ENCODE measurements at regions not wholly inside any gene's neighbourhood (a gene's known extent, or its start where the extent isn't known, plus 50 kb on each side); places are given as distances from the start of the nearest gene placed in this dataset.
"Not testable (repeated sequence)": the region's sequence is repeated elsewhere in the genome, so short reads cannot be mapped to it uniquely, and the experiment has no call there.

DNA sequence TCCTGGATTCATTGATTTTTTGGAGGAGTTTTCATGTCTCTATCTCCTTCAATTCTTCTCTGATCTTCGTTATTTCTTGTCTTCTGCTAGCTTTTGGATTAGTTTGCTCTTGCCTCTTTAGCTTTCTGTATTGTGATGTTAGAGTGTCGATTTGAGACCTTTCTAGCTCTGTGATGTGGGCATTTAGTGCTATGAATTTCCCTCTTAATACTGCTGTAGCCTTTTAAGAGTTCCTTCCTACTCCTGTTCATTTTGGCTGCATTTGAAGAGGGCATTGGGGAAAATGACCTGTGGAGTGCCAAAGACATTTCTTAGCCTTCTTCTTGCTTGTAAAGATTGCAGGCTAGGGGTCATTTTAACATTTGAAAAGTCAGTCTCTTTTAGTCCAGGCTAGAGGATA, 463.8 kb upstream of the GCFC2 start:
- no peaks in the 10 kb centered on the region for H3K79me2 ChIP-seq (ENCODE audit: insufficient read depth, low read length)
- no peak overlapping the region for H3K9ac ChIP-seq (ENCODE audit: low read length)
- no peak overlapping the region for H3K4me3 ChIP-seq (ENCODE audit: insufficient read depth, low read length, poor library complexity, severe bottlenecking)
- no peak overlapping the region for H3K4me2 ChIP-seq (ENCODE audit: low read depth, low read length, poor library complexity, severe bottlenecking)
- H3K9me2 ChIP-seq (replicated peaks; ENCODE audit: insufficient read depth, low read length), result no peaks in the 10 kb centered on the region
- H2AFZ ChIP-seq (ENCODE audit: low read depth, low read length, severe bottlenecking), result no peak overlapping the region
- H3K27me3 ChIP-seq (ENCODE audit: low read length), result no peaks in the 10 kb centered on the region
- H3F3A ChIP-seq (ENCODE audit: insufficient read depth), result no peaks in the 10 kb centered on the region
- no peaks in the 10 kb centered on the region for H3K9me3 ChIP-seq (ENCODE audit: insufficient read depth, low read length)
- H4K20me1 ChIP-seq (ENCODE audit: low read depth, low read length), result no peaks in the 10 kb centered on the region
- H3K27ac ChIP-seq (ENCODE audit: low read depth, low read length), result no peak overlapping the region
- no peak for TF ChIP-seq EZH2phosphoT487 (conservative IDR thresholded peaks at IDR 0.05; ENCODE audit: low read length)
- TF ChIP-seq, protein P1, sequence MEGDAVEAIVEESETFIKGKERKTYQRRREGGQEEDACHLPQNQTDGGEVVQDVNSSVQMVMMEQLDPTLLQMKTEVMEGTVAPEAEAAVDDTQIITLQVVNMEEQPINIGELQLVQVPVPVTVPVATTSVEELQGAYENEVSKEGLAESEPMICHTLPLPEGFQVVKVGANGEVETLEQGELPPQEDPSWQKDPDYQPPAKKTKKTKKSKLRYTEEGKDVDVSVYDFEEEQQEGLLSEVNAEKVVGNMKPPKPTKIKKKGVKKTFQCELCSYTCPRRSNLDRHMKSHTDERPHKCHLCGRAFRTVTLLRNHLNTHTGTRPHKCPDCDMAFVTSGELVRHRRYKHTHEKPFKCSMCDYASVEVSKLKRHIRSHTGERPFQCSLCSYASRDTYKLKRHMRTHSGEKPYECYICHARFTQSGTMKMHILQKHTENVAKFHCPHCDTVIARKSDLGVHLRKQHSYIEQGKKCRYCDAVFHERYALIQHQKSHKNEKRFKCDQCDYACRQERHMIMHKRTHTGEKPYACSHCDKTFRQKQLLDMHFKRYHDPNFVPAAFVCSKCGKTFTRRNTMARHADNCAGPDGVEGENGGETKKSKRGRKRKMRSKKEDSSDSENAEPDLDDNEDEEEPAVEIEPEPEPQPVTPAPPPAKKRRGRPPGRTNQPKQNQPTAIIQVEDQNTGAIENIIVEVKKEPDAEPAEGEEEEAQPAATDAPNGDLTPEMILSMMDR (IDR thresholded peaks at IDR 0.05; ENCODE audit: insufficient read depth, low read length, poor library complexity, severe bottlenecking), result no peak
- no peaks in the 10 kb centered on the region for H3K36me3 ChIP-seq (ENCODE audit: low read length)

DNA sequence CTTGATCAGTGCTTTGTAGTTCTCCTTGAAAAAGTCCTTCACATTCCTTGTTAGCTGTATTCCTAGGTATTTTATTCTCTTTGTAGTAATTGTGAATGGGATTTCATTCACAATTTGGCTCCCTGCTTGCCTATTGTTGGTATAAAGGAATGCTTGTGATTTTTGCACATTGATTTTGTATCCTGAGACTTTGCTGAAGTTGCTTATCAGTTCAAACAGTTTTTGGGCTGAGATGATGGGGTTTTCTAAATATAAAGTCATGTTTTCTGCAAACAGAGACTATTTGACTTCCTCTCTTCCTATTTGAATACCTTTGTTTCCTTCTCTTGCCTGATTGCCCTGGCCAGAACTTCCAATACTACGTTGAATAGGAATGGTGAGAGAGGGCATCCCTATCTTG, 462.5 kb upstream of the GCFC2 start:
- not testable (repeated sequence) for H4K20me1 ChIP-seq (ENCODE audit: low read depth, low read length); H2AFZ ChIP-seq (ENCODE audit: low read depth, low read length, severe bottlenecking); H3K79me2 ChIP-seq (ENCODE audit: insufficient read depth, low read length); H3K4me2 ChIP-seq (ENCODE audit: low read depth, low read length, poor library complexity, severe bottlenecking); H3K9me2 ChIP-seq (replicated peaks; ENCODE audit: insufficient read depth, low read length); H3K27ac ChIP-seq (ENCODE audit: low read depth, low read length); H3F3A ChIP-seq (ENCODE audit: insufficient read depth); H3K4me3 ChIP-seq (ENCODE audit: insufficient read depth, low read length, poor library complexity, severe bottlenecking); H3K9ac ChIP-seq (ENCODE audit: low read length); H3K36me3 ChIP-seq (ENCODE audit: low read length); H3K9me3 ChIP-seq (ENCODE audit: insufficient read depth, low read length); H3K27me3 ChIP-seq (ENCODE audit: low read length)

DNA sequence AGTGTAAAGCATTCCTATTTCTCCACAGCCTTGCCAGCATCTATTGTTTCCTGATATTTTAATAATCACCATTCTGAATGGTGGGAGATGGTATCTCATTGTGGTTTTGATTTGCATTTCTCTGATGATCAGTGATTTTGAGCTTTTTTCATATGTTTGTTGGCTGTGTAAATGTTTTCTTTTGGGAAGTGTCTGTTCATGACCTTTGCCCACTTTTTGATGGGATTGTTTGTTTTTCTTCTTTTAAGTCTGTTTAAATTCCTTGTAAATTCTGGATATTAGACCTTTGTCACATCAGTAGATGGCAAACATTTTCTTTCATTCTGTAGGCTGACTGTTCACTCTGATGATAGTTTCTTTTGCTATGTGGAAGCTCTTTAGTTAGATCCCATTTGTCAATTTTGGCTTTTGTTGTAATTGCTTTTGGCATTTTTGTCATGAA, 461.5 kb upstream of the GCFC2 start:
- H3K9ac ChIP-seq (ENCODE audit: low read length); H4K20me1 ChIP-seq (ENCODE audit: low read depth, low read length); H3K4me3 ChIP-seq (ENCODE audit: insufficient read depth, low read length, poor library complexity, severe bottlenecking); H3F3A ChIP-seq (ENCODE audit: insufficient read depth); H3K27ac ChIP-seq (ENCODE audit: low read depth, low read length); H2AFZ ChIP-seq (ENCODE audit: low read depth, low read length, severe bottlenecking); H3K79me2 ChIP-seq (ENCODE audit: insufficient read depth, low read length); H3K9me2 ChIP-seq (replicated peaks; ENCODE audit: insufficient read depth, low read length); H3K27me3 ChIP-seq (ENCODE audit: low read length); H3K36me3 ChIP-seq (ENCODE audit: low read length); H3K9me3 ChIP-seq (ENCODE audit: insufficient read depth, low read length); H3K4me2 ChIP-seq (ENCODE audit: low read depth, low read length, poor library complexity, severe bottlenecking): not testable (repeated sequence)

DNA sequence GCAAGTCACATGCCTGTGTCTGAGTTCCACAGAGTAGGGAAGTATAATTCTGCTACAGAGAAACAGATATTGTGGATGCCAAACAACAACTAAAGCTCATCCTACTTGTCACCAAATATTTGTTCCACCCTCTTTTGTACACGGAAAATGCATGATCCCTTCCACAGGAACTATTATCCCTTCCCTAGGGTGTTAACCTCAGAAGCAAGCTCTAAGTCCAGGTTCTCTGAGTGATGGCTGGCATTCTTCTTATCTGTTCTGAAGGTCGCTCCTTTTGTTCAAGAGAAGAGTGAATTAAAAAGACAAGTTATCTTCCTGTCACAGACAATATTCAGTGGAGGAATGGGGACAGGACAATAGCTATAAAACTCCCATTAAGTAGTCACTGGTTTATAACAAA, 460.1 kb upstream of the GCFC2 start:
- H3K4me3 ChIP-seq (ENCODE audit: insufficient read depth, low read length, poor library complexity, severe bottlenecking), result no peak overlapping the region
- H4K20me1 ChIP-seq (ENCODE audit: low read depth, low read length), result no peaks in the 10 kb centered on the region
- H2AFZ ChIP-seq (ENCODE audit: low read depth, low read length, severe bottlenecking), result no peak overlapping the region
- no peaks in the 10 kb centered on the region for H3K36me3 ChIP-seq (ENCODE audit: low read length)
- no peak overlapping the region for H3K27ac ChIP-seq (ENCODE audit: low read depth, low read length)
- no peaks in the 10 kb centered on the region for H3F3A ChIP-seq (ENCODE audit: insufficient read depth)
- H3K27me3 ChIP-seq (ENCODE audit: low read length), result no peaks in the 10 kb centered on the region
- H3K9ac ChIP-seq (ENCODE audit: low read length), result no peak overlapping the region
- H3K9me3 ChIP-seq (ENCODE audit: insufficient read depth, low read length), result no peaks in the 10 kb centered on the region
- no peaks in the 10 kb centered on the region for H3K79me2 ChIP-seq (ENCODE audit: insufficient read depth, low read length)
- TF ChIP-seq, protein P1 (IDR thresholded peaks at IDR 0.05; ENCODE audit: insufficient read depth, low read length, poor library complexity, severe bottlenecking), result no peak
- TF ChIP-seq EZH2phosphoT487 (conservative IDR thresholded peaks at IDR 0.05; ENCODE audit: low read length), result no peak
- no peak overlapping the region for H3K4me2 ChIP-seq (ENCODE audit: low read depth, low read length, poor library complexity, severe bottlenecking)
- H3K9me2 ChIP-seq (replicated peaks; ENCODE audit: insufficient read depth, low read length), result no peaks in the 10 kb centered on the region
